ENCODE measurements at regions not wholly inside any gene's neighbourhood (a gene's known extent, or its start where the extent isn't known, plus 50 kb on each side); places are given as distances from the start of the nearest gene placed in this dataset.

DNA sequence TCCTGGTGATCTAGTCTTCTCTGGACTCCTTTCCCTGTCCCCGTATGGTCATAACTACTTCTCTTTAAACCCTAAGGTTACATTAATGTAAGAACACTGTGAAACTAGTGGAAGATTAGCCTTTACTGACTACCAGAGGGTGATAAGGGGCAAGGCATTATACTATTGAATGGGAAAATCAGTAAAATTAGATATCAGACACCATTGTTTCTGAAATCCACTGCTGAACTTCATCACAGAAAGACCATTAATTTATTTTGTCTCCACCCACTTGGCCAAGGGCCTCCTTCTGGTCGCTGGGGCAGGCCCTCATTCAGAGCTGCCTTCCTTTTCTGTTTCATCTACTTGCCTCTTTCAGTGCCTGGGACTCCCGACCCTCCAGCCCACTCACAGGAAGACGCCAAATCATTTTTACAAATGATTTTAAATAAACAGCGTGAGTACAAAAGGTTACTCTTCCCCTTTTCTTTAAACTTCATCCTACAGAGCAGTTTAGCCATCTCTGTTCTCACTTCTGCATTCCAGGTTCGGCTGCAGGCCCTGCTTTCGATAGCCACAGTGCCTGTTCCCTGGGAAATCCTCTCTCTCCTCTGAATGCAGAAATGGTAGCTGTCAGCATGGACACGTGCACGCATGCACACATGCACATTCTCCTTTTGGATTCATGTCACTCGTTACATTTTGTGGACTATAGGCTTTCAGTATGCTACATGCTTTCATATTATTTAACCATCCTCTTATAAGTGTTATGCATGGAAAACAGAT is 70.3 kb upstream of the DOCK10 start:
- WGBS, 2 donors, result 71 to 75% methylated on average over 10 of the region's 10 CpGs

GRCh38 chr2:225108805-225109204 is 66.5 kb upstream of the DOCK10 start:
- no peaks in the 10 kb centered on the region for H3K27me3 ChIP-seq
- intact Hi-C loops (cut with DNase I; ENCODE audit: low total_unique reads), result no loop called here
- H3K27ac ChIP-seq, result no peak overlapping the region
- no peaks in the 10 kb centered on the region for H3K4me1 ChIP-seq
- no peaks in the 10 kb centered on the region for H3K9me3 ChIP-seq
- no peaks in the 10 kb centered on the region for H3K36me3 ChIP-seq (ENCODE audit: low read depth, missing control alignments)
- no peak for TF ChIP-seq POLR2A (IDR thresholded peaks at IDR 0.05)
- no peak for TF ChIP-seq CTCF (IDR thresholded peaks at IDR 0.05)
- no peak overlapping the region for H3K4me3 ChIP-seq
- DNase-seq, result no peak

More for the DNA sequence above, 70.3 kb upstream of the DOCK10 start:
- Histone ChIP-seq H3K4me3 (no peak overlapping the region), H3K9me3 (no peaks in the 10 kb centered on the region), H3K27me3 (no peaks in the 10 kb centered on the region), H3K27ac (no peak overlapping the region), H3K36me3 (ENCODE audit: low read depth, missing control alignments) (no peaks in the 10 kb centered on the region), H3K4me1 (no peaks in the 10 kb centered on the region)
- intact Hi-C loops (cut with DNase I; ENCODE audit: low total_unique reads), result no loop called here
- TF ChIP-seq CTCF (IDR thresholded peaks at IDR 0.05) (no peak), POLR2A (IDR thresholded peaks at IDR 0.05) (no peak)
- DNase-seq, result no peak

- Histone ChIP-seq H3K27me3 (no peaks in the 10 kb centered on the region), H3K4me3 (no peak overlapping the region), H3K27ac (no peak overlapping the region), H3K9me3 (no peaks in the 10 kb centered on the region), H3K4me1 (no peaks in the 10 kb centered on the region), H3K36me3 (ENCODE audit: low read depth, missing control alignments) (no peaks in the 10 kb centered on the region)
- no peak for DNase-seq
- WGBS, 2 donors, result 86 to 91% methylated on average over 3 of the region's 3 CpGs
- intact Hi-C loops (cut with DNase I; ENCODE audit: low total_unique reads), result no loop called here
- no peak for TF ChIP-seq CTCF (IDR thresholded peaks at IDR 0.05)
- no peak for TF ChIP-seq POLR2A (IDR thresholded peaks at IDR 0.05)
These were observed 62.7 kb upstream of the DOCK10 start for GRCh38 chr2:225104971-225105370.

- intact Hi-C loops (cut with DNase I; ENCODE audit: low total_unique reads), result no loop called here
- Histone ChIP-seq H3K36me3 (ENCODE audit: low read depth, missing control alignments) (no peaks in the 10 kb centered on the region), H3K27ac (no peak overlapping the region), H3K4me1 (no peaks in the 10 kb centered on the region), H3K4me3 (no peak overlapping the region), H3K9me3 (no peaks in the 10 kb centered on the region), H3K27me3 (no peaks in the 10 kb centered on the region)
- WGBS, 2 donors, result 36 to 85% methylated on average over 1 of the region's 1 CpG
- DNase-seq, result no peak
- TF ChIP-seq POLR2A (IDR thresholded peaks at IDR 0.05), result no peak
- TF ChIP-seq CTCF (IDR thresholded peaks at IDR 0.05), result no peak
These were observed 62.1 kb upstream of the DOCK10 start for GRCh38 chr2:225104321-225104720.

- no peaks in the 10 kb centered on the region for H3K4me1 ChIP-seq
- H3K27me3 ChIP-seq, result no peaks in the 10 kb centered on the region
- H3K36me3 ChIP-seq (ENCODE audit: low read depth, missing control alignments), result no peaks in the 10 kb centered on the region
- DNase-seq, result no peak
- H3K27ac ChIP-seq, result no peak overlapping the region
- WGBS, 2 donors, result 79 to 90% methylated on average over 2 of the region's 2 CpGs
- no peak for TF ChIP-seq POLR2A (IDR thresholded peaks at IDR 0.05)
- no peak for TF ChIP-seq CTCF (IDR thresholded peaks at IDR 0.05)
- no peaks in the 10 kb centered on the region for H3K9me3 ChIP-seq
- intact Hi-C loops (cut with DNase I; ENCODE audit: low total_unique reads), result no loop called here
- H3K4me3 ChIP-seq, result no peak overlapping the region
These were observed 61.5 kb upstream of the DOCK10 start for GRCh38 chr2:225103737-225104141.

Data from testis (tissue), 2 donors.